ENCODE measurements at regions not wholly inside any gene's neighbourhood (a gene's known extent, or its start where the extent isn't known, plus 50 kb on each side); places are given as distances from the start of the nearest gene placed in this dataset.

DNA sequence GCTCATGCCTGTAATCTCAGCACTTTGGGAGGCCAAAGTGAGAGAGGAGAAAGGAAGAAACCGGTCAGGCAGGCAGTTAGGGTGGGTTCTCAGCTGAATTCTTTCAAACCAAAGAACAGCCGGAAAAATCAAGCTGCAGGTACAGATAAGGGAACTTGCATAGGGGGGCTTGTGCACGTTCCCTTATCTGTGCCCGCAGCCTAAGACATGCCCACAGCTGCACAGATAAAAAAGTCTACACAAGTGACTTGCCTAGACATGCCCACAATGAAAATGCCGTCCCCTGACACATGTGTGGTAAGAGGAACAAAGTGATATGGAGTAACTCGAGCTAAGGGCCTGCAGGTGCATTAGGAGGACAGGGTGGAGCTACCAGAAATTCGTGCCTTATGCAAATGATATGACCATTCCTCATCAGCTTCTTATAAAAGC is 175.8 kb upstream of the SALL4 start:
- Histone ChIP-seq H4K8ac (ENCODE audit: extremely low read depth, insufficient read depth, low read length) (no peak overlapping the region), H2BK12ac (ENCODE audit: low read depth, low read length) (no peak overlapping the region), H2AK5ac (ENCODE audit: low read depth, low read length) (no peak overlapping the region), H3K27ac (ENCODE audit: low read depth, low read length) (no peak overlapping the region), H3K23me2 (ENCODE audit: low read depth, low read length) (no peaks in the 10 kb centered on the region), H4K20me1 (replicated peaks in 1 of 2; ENCODE audit: control insufficient read depth in 1 of 2, insufficient read depth in 2 of 2, low read length in 2 of 2) (no peaks in the 10 kb centered on the region), H3K79me1 (ENCODE audit: low read depth, low read length) (no peaks in the 10 kb centered on the region), H2BK120ac (replicated peaks; ENCODE audit: low read depth, low read length) (no peak overlapping the region), H3K36me3 (ENCODE audit: control insufficient read depth in 2 of 4, insufficient read depth in 4 of 4, low read length in 3 of 4) (no peaks in the 10 kb centered on the region), H3K23ac (ENCODE audit: insufficient read length) (no peak overlapping the region), H2BK20ac (ENCODE audit: low read length) (peak overlapping the region; percentile 64; the same call in 1 of the 2 replicates), H3K9me3 (ENCODE audit: insufficient read depth in 2 of 2, low read depth in 1 of 2, low read length in 1 of 2) (peaks cover 8 to 11% of the 10 kb centered on the region in 2 experiments), H3K4me3 (ENCODE audit: extremely low read depth in 1 of 4, insufficient read depth in 2 of 4, low read depth in 3 of 4, low read length in 4 of 4) (no peak overlapping the region), H3K18ac (ENCODE audit: extremely low read depth, low read length) (no peak overlapping the region), H3K56ac (replicated peaks; ENCODE audit: insufficient read length, low read depth, low read length) (no peak overlapping the region), H2BK5ac (ENCODE audit: low read depth, low read length) (peak overlapping the region; percentile 84; the same call in 1 of the 2 replicates), H3K79me2 (ENCODE audit: control insufficient read depth in 1 of 2, insufficient read depth in 2 of 2, low read length in 2 of 2) (no peaks in the 10 kb centered on the region), H4K91ac (replicated peaks; ENCODE audit: insufficient read length, low read length) (no peak overlapping the region), H3K27me3 (replicated peaks in 1 of 4; ENCODE audit: control insufficient read depth in 3 of 4, extremely low read depth in 1 of 4, insufficient read depth in 3 of 4, low read length in 3 of 4) (no peaks in the 10 kb centered on the region), H3K4ac (replicated peaks; ENCODE audit: insufficient read length, low read depth, low read length) (no peak overlapping the region), H3K9ac (replicated peaks in 1 of 4; ENCODE audit: extremely low read depth in 1 of 4, low read depth in 3 of 4, low read length in 3 of 4) (no peak overlapping the region), H3K14ac (ENCODE audit: insufficient read length) (no peak overlapping the region), H3K4me2 (ENCODE audit: insufficient read depth in 1 of 2, low read depth in 2 of 2, low read length in 2 of 2) (no peak overlapping the region), H2BK15ac (ENCODE audit: low read length) (no peak overlapping the region), H3K4me1 (replicated peaks in 1 of 4; ENCODE audit: control insufficient read depth in 3 of 4, insufficient read depth in 4 of 4, low read length in 3 of 4) (no peaks in the 10 kb centered on the region), H2AFZ (ENCODE audit: low read length) (no peak overlapping the region), H4K5ac (ENCODE audit: insufficient read length, low read depth, low read length) (no peak overlapping the region)
- ChIA-PET POLR2A (ENCODE audit: partially characterized antibody) (no interaction called here), CTCF (ENCODE audit: partially characterized antibody) (interaction anchor here (0.8 to 1.0 kb wide), 2 partner anchors 12 kb away, joined by 3 to 4 read pairs; no protein-coding TSS in a partner anchor)
- FAIRE-seq (no peak), DNase-seq (ENCODE audit: low read depth in 1 of 2, low spot score in 2 of 2) (no peak)
- 91% methylated on average over 7 of the region's 7 CpGs; no CpG with 5 or more reads in 1 of the 2 experiments for WGBS, 2 experiments (ENCODE audit: extremely low coverage in 1 of 2, insufficient coverage in 1 of 2, insufficient read length in 1 of 2, insufficient replicate concordance in 2 of 2, low coverage in 1 of 2, low lambda C conversion rate in 2 of 2, missing lambda C conversion rate in 1 of 2)
- TF ChIP-seq SAP30 (IDR thresholded peaks at IDR 0.05; ENCODE audit: insufficient read depth, insufficient replicate concordance, low read length), result no peak
- no peak for TF ChIP-seq SP4 (IDR thresholded peaks at IDR 0.05; ENCODE audit: low read length)
- no peak for TF ChIP-seq GTF2F1 (IDR thresholded peaks at IDR 0.05; ENCODE audit: borderline replicate concordance, low read depth, low read length)
- TF ChIP-seq RNF2 (IDR thresholded peaks at IDR 0.05; ENCODE audit: borderline replicate concordance, low read depth, low read length, missing control alignments, poor library complexity, severe bottlenecking), result no peak
- no peak for TF ChIP-seq TCF12 (IDR thresholded peaks at IDR 0.05; ENCODE audit: low read depth, low read length)
- no peak for TF ChIP-seq JUND (IDR thresholded peaks at IDR 0.05; ENCODE audit: low read length)
- TF ChIP-seq ZNF274 (IDR thresholded peaks at IDR 0.05; ENCODE audit: borderline replicate concordance, extremely low read depth, low read length), result no peak
- TF ChIP-seq EGR1 (IDR thresholded peaks at IDR 0.05; ENCODE audit: borderline replicate concordance, low read depth, low read length), result no peak
- no peak for TF ChIP-seq POLR2A (IDR thresholded peaks at IDR 0.05; ENCODE audit: control extremely low read depth in 1 of 2, low read depth in 2 of 2, low read length in 2 of 2)

All from H1 (cell line).